ENCODE measurements at regions not wholly inside any gene's neighbourhood (a gene's known extent, or its start where the extent isn't known, plus 50 kb on each side); places are given as distances from the start of the nearest gene placed in this dataset.

GRCh38 chr2:129467012-129467779 is 512.3 kb upstream of the RAB6C start:
- no peaks in the 10 kb centered on the region for H3K9me3 ChIP-seq (replicated peaks; ENCODE audit: insufficient read depth, low read length)
- no peaks in the 10 kb centered on the region for H3K9me2 ChIP-seq (replicated peaks; ENCODE audit: insufficient read depth, low read length)
- TF ChIP-seq EZH2 (optimal IDR thresholded peaks at IDR 0.05; ENCODE audit: low read depth, low read length) = no peak
- no peak for TF ChIP-seq EZH2phosphoT487 (IDR thresholded peaks at IDR 0.05; ENCODE audit: low read length)
- no peak for TF ChIP-seq CTCF (IDR thresholded peaks at IDR 0.05; ENCODE audit: low read length)
- H3K36me3 ChIP-seq (replicated peaks; ENCODE audit: insufficient read depth, low read length) = no peaks in the 10 kb centered on the region
- no peaks in the 10 kb centered on the region for H4K20me1 ChIP-seq (ENCODE audit: insufficient read depth, low read length)
- no peak overlapping the region for H3K9ac ChIP-seq (ENCODE audit: low read length)
- no peaks in the 10 kb centered on the region for H3F3A ChIP-seq (ENCODE audit: insufficient read depth, low read length)
- no peaks in the 10 kb centered on the region for H3K4me1 ChIP-seq (ENCODE audit: low read length)
- H3K4me3 ChIP-seq (ENCODE audit: low read length) = no peak overlapping the region
- no peaks in the 10 kb centered on the region for H3K79me2 ChIP-seq (ENCODE audit: low read length)
- H2AFZ ChIP-seq (ENCODE audit: low read length) = no peak overlapping the region
- no peak for DNase-seq
- no peak overlapping the region for H3K27ac ChIP-seq (ENCODE audit: low read length)
- no peak overlapping the region for H3K4me2 ChIP-seq (ENCODE audit: low read depth, low read length)
- H3K27me3 ChIP-seq (replicated peaks; ENCODE audit: insufficient read depth, low read length) = no peaks in the 10 kb centered on the region

- no peaks in the 10 kb centered on the region for H4K20me1 ChIP-seq (ENCODE audit: insufficient read depth, low read length)
- no peak overlapping the region for H3K4me3 ChIP-seq (ENCODE audit: low read length)
- no peak overlapping the region for H3K4me2 ChIP-seq (ENCODE audit: low read depth, low read length)
- no peak overlapping the region for H2AFZ ChIP-seq (ENCODE audit: low read length)
- H3K27me3 ChIP-seq (replicated peaks; ENCODE audit: insufficient read depth, low read length) = no peaks in the 10 kb centered on the region
- no peak for TF ChIP-seq CTCF (IDR thresholded peaks at IDR 0.05; ENCODE audit: low read length)
- no peak overlapping the region for H3K27ac ChIP-seq (ENCODE audit: low read length)
- H3K36me3 ChIP-seq (replicated peaks; ENCODE audit: insufficient read depth, low read length) = no peaks in the 10 kb centered on the region
- H3K9me3 ChIP-seq (replicated peaks; ENCODE audit: insufficient read depth, low read length) = no peaks in the 10 kb centered on the region
- no peak for DNase-seq
- H3K79me2 ChIP-seq (ENCODE audit: low read length) = no peaks in the 10 kb centered on the region
- no peak overlapping the region for H3K9ac ChIP-seq (ENCODE audit: low read length)
- no peaks in the 10 kb centered on the region for H3K9me2 ChIP-seq (replicated peaks; ENCODE audit: insufficient read depth, low read length)
- H3F3A ChIP-seq (ENCODE audit: insufficient read depth, low read length) = no peaks in the 10 kb centered on the region
- no peaks in the 10 kb centered on the region for H3K4me1 ChIP-seq (ENCODE audit: low read length)
These were observed 511.5 kb upstream of the RAB6C start for GRCh38 chr2:129467941-129468340.

GRCh38 chr2:129468879-129469278 is 510.6 kb upstream of the RAB6C start:
- Histone ChIP-seq H3K4me3 (ENCODE audit: low read length) (no peak overlapping the region), H3K4me2 (ENCODE audit: low read depth, low read length) (no peak overlapping the region), H3K79me2 (ENCODE audit: low read length) (no peaks in the 10 kb centered on the region), H3K27ac (ENCODE audit: low read length) (no peak overlapping the region), H3K9me3 (replicated peaks; ENCODE audit: insufficient read depth, low read length) (no peaks in the 10 kb centered on the region), H4K20me1 (ENCODE audit: insufficient read depth, low read length) (no peaks in the 10 kb centered on the region), H3K36me3 (replicated peaks; ENCODE audit: insufficient read depth, low read length) (no peaks in the 10 kb centered on the region), H3K9ac (ENCODE audit: low read length) (no peak overlapping the region), H3F3A (ENCODE audit: insufficient read depth, low read length) (no peaks in the 10 kb centered on the region), H3K9me2 (replicated peaks; ENCODE audit: insufficient read depth, low read length) (no peaks in the 10 kb centered on the region), H3K27me3 (replicated peaks; ENCODE audit: insufficient read depth, low read length) (no peaks in the 10 kb centered on the region), H3K4me1 (ENCODE audit: low read length) (no peaks in the 10 kb centered on the region), H2AFZ (ENCODE audit: low read length) (no peak overlapping the region)
- no peak for DNase-seq
- no peak for TF ChIP-seq EZH2 (optimal IDR thresholded peaks at IDR 0.05; ENCODE audit: low read depth, low read length)
- TF ChIP-seq EZH2phosphoT487 (IDR thresholded peaks at IDR 0.05; ENCODE audit: low read length) = no peak
- TF ChIP-seq CTCF (IDR thresholded peaks at IDR 0.05; ENCODE audit: low read length) = no peak
